ENCODE measurements at regions not wholly inside any gene's neighbourhood (a gene's known extent, or its start where the extent isn't known, plus 50 kb on each side); places are given as distances from the start of the nearest gene placed in this dataset.

GRCh38 chr4:148514041-148514440 is 71.8 kb upstream of the NR3C2 start:
- SMC1A ChIA-PET (ENCODE audit: uncharacterized antibody, unreplicated experiment) = no interaction called here

More at GRCh38 chr4:148514041-148514440, 71.8 kb upstream of the NR3C2 start:
- H3K9me3 ChIP-seq (replicated peaks; ENCODE audit: control insufficient read depth, insufficient read depth, low read length) = no peaks in the 10 kb centered on the region
- no peaks in the 10 kb centered on the region for H3K27me3 ChIP-seq (replicated peaks in 1 of 2; ENCODE audit: control insufficient read depth in 2 of 2, insufficient read depth in 2 of 2, low read length in 1 of 2)
- TF ChIP-seq CEBPZ (IDR thresholded peaks at IDR 0.05; ENCODE audit: low read depth, low read length) (no peak), RCOR1 (conservative IDR thresholded peaks at IDR 0.05; ENCODE audit: low read depth, low read length) (no peak)
- H3K9ac ChIP-seq (ENCODE audit: control insufficient read depth, insufficient read depth, low read length) = no peak overlapping the region
- no peaks in the 10 kb centered on the region for H3K36me3 ChIP-seq (ENCODE audit: control insufficient read depth in 2 of 2, insufficient read depth in 2 of 2, low read length in 1 of 2)
- in situ Hi-C loops (cut with MboI) (no loop called here), intact Hi-C loops (cut with micrococcal nuclease; ENCODE audit: unreplicated experiment) (no loop called here)
- FAIRE-seq (no peak), ATAC-seq (no peak), DNase-seq (ENCODE audit: low read depth, low spot score) (no peak)
- BruUV-seq (replicated peaks) = no TSS peak
- H3K27ac ChIP-seq (ENCODE audit: control insufficient read depth, insufficient read depth) = no peak overlapping the region
- no peak overlapping the region for H2AFZ ChIP-seq (ENCODE audit: control insufficient read depth, low read depth, low read length)
- H3K4me3 ChIP-seq = no peak overlapping the region
- H3K4me2 ChIP-seq (ENCODE audit: control insufficient read depth, insufficient read depth) = no peak overlapping the region
- ChIA-PET CTCF (no interaction called here), POLR2A (no interaction called here), RAD21 (ENCODE audit: unreplicated experiment) (no interaction called here)
- 0% methylated on average over 1 of the region's 1 CpG for WGBS (ENCODE audit: insufficient coverage, insufficient replicate concordance, low lambda C conversion rate, missing lambda C conversion rate)
- no peaks in the 10 kb centered on the region for H3K79me2 ChIP-seq (ENCODE audit: control insufficient read depth, insufficient read depth, low read length)
- H4K20me1 ChIP-seq (ENCODE audit: control insufficient read depth, insufficient read depth) = no peaks in the 10 kb centered on the region
- H3K4me1 ChIP-seq (ENCODE audit: control insufficient read depth, insufficient read depth, low read length) = no peaks in the 10 kb centered on the region

Data from GM12878 (cell line).